ENCODE measurements at regions not wholly inside any gene's neighbourhood (a gene's known extent, or its start where the extent isn't known, plus 50 kb on each side); places are given as distances from the start of the nearest gene placed in this dataset.
"Not testable (repeated sequence)": the region's sequence is repeated elsewhere in the genome, so short reads cannot be mapped to it uniquely, and the experiment has no call there.

- TF ChIP-seq CTCF (IDR thresholded peaks at IDR 0.05; ENCODE audit: low read length, missing control alignments): no peak
- no peak overlapping the region for H3K4me3 ChIP-seq (replicated peaks; ENCODE audit: low read depth, low read length)
Observed at GRCh38 chr6:167402195-167402686, 77.4 kb downstream of the TTLL2 start.

GRCh38 chr6:167403427-167403826, 78.5 kb downstream of the TTLL2 start:
- no peak for DNase-seq (ENCODE audit: low read depth)
- no peak for TF ChIP-seq CTCF (IDR thresholded peaks at IDR 0.05; ENCODE audit: low read length, missing control alignments)
- no peak overlapping the region for H3K4me3 ChIP-seq (replicated peaks; ENCODE audit: low read depth, low read length)

More at GRCh38 chr6:167402195-167402686, 77.4 kb downstream of the TTLL2 start:
- no peak for DNase-seq (ENCODE audit: low read depth)

- DNase-seq (ENCODE audit: low read depth): no peak
- H3K4me3 ChIP-seq (replicated peaks; ENCODE audit: low read depth, low read length): no peak overlapping the region
- TF ChIP-seq CTCF (IDR thresholded peaks at IDR 0.05; ENCODE audit: low read length, missing control alignments): no peak
Observed at GRCh38 chr6:167404385-167405049, 79.6 kb downstream of the TTLL2 start.

- DNase-seq (ENCODE audit: low read depth): no peak
- H3K4me3 ChIP-seq (replicated peaks; ENCODE audit: low read depth, low read length): no peak overlapping the region
- no peak for TF ChIP-seq CTCF (IDR thresholded peaks at IDR 0.05; ENCODE audit: low read length, missing control alignments)
Observed at GRCh38 chr6:167405778-167406532, 81.1 kb downstream of the TTLL2 start.

- not testable (repeated sequence) for DNase-seq (ENCODE audit: low read depth); H3K4me3 ChIP-seq (replicated peaks; ENCODE audit: low read depth, low read length)
Observed at GRCh38 chr6:167406533-167407238, 81.8 kb downstream of the TTLL2 start.

- TF ChIP-seq CTCF (IDR thresholded peaks at IDR 0.05; ENCODE audit: low read length, missing control alignments): no peak
- no peak for DNase-seq (ENCODE audit: low read depth)
- no peak overlapping the region for H3K4me3 ChIP-seq (replicated peaks; ENCODE audit: low read depth, low read length)
Observed at GRCh38 chr6:167407239-167408064, 82.6 kb downstream of the TTLL2 start.

Data from fibroblast of pulmonary artery (primary cell).